Tibial nerve (tissue), 4 donors: ENCODE measurements at regions not wholly inside any gene's neighbourhood (a gene's known extent, or its start where the extent isn't known, plus 50 kb on each side); places are given as distances from the start of the nearest gene placed in this dataset.

Experiments used
- CTCF ChIP-seq, 5 experiments: fragments of 200-600 bp in 3 of 5; fragments of 450-650 bp in 2 of 5; sonication (generic) in 3 of 5; IDR thresholded peaks; one replicate each; pipeline ENCODE4 v1.5.1; 2016 to 2019; ENCODE audit warnings: antibody characterized with exemption in 5 of 5, mild to moderate bottlenecking in 3 of 5, moderate library complexity in 2 of 5
- EP300 ChIP-seq, 2 donors: sonication (generic); formaldehyde crosslinking; IDR thresholded peaks; one replicate each; pipeline ENCODE4 v1.6.1; 2017; ENCODE audit warnings: antibody characterized with exemption in 2 of 2, mild to moderate bottlenecking in 1 of 2
- POLR2A ChIP-seq, 2 donors: fragments of 450-650 bp; IDR thresholded peaks; one replicate each; pipeline ENCODE4 v1.6.1; 2017; ENCODE audit warnings: antibody characterized with exemption in 2 of 2, mild to moderate bottlenecking in 2 of 2, moderate library complexity in 2 of 2

GRCh38 chr1:91584878-91585277 is 84.2 kb downstream of the CDC7 start:
- TF ChIP-seq POLR2A (IDR thresholded peaks at IDR 0.05) (no peak), EP300 (IDR thresholded peaks at IDR 0.05) (no peak), CTCF (IDR thresholded peaks at IDR 0.05) (no peak)
